Uterus (tissue), 3 donors: ENCODE measurements at regions not wholly inside any gene's neighbourhood (a gene's known extent, or its start where the extent isn't known, plus 50 kb on each side); places are given as distances from the start of the nearest gene placed in this dataset.

Experiments
- DNase-seq, 2 donors: peaks; one replicate each; pipeline ENCODE4 v3.0.0-alpha.2; 2019 to 2020
- H3K27ac ChIP-seq, 2 donors: fragments of 200-600 bp; sonication (generic); 1 replicate in 1 of 2; 2 replicates in 1 of 2; pipeline ENCODE4 v1.5.1; 2016 to 2018
- H3K27me3 ChIP-seq, 2 donors: fragments of 200-600 bp; sonication (generic); one replicate each; pipeline ENCODE4 v1.5.1; 2018 to 2019; ENCODE audit warnings: control low read depth in 1 of 2
- H3K36me3 ChIP-seq, 2 donors: fragments of 200-600 bp; sonication (generic); one replicate each; pipeline ENCODE4 v1.5.1; 2019; ENCODE audit warnings: control low read depth in 1 of 2
- H3K4me1 ChIP-seq, 2 donors: fragments of 200-600 bp; sonication (generic); one replicate each; pipeline ENCODE4 v1.5.1; 2018 to 2019; ENCODE audit warnings: control low read depth in 1 of 2
- H3K4me3 ChIP-seq, 2 donors: fragments of 200-600 bp; sonication (generic); 1 replicate in 1 of 2; 2 replicates in 1 of 2; pipeline ENCODE4 v1.5.1; 2018 to 2019; ENCODE audit warnings: mild to moderate bottlenecking in 1 of 2
- H3K9me3 ChIP-seq, 2 donors: fragments of 200-600 bp; sonication (generic); one replicate each; pipeline ENCODE4 v1.5.1; 2019; ENCODE audit warnings: control low read depth in 1 of 2
- CTCF ChIP-seq, 4 experiments: fragments of 200-600 bp in 2 of 4; fragments of 450-650 bp in 2 of 4; sonication (generic) in 2 of 4; IDR thresholded peaks; one replicate each; pipeline ENCODE4 v1.5.1; 2016 to 2019; ENCODE audit warnings: antibody characterized with exemption in 4 of 4, mild to moderate bottlenecking in 2 of 4, moderate library complexity in 1 of 4
- POLR2A ChIP-seq, 2 donors: fragments of 450-650 bp; IDR thresholded peaks; one replicate each; pipeline ENCODE4 v1.6.1; 2016; ENCODE audit warnings: antibody characterized with exemption in 2 of 2, mild to moderate bottlenecking in 1 of 2, moderate library complexity in 1 of 2
- intact Hi-C: fragments of 100-400 bp; cut with DNase I; formaldehyde crosslinking; loops from one replicate; pipeline ENCODE4 v1.15.1; 2023; ENCODE audit warnings: low total_unique reads
- donor health status: DM: yes; HTN: yes; CAD: no.

GRCh38 chr11:56817661-56818060, 69.2 kb upstream of the OR9G4 start:
- TF ChIP-seq CTCF (IDR thresholded peaks at IDR 0.05), result no peak
- TF ChIP-seq POLR2A (IDR thresholded peaks at IDR 0.05), result no peak
- intact Hi-C loops, result no loop called here
- no peak overlapping the region for H3K27ac ChIP-seq
- H3K9me3 ChIP-seq, result no peaks in the 10 kb centered on the region
- H3K4me1 ChIP-seq, result no peaks in the 10 kb centered on the region
- no peak for DNase-seq
- H3K36me3 ChIP-seq, result no peaks in the 10 kb centered on the region
- H3K27me3 ChIP-seq, result no peaks in the 10 kb centered on the region
- no peak overlapping the region for H3K4me3 ChIP-seq

GRCh38 chr11:56816259-56816658, 67.8 kb upstream of the OR9G4 start:
- TF ChIP-seq CTCF (IDR thresholded peaks at IDR 0.05), result no peak
- no peak for TF ChIP-seq POLR2A (IDR thresholded peaks at IDR 0.05)
- Histone ChIP-seq H3K27me3 (no peaks in the 10 kb centered on the region), H3K9me3 (no peaks in the 10 kb centered on the region), H3K36me3 (no peaks in the 10 kb centered on the region), H3K4me3 (no peak overlapping the region), H3K4me1 (no peaks in the 10 kb centered on the region), H3K27ac (no peak overlapping the region)
- no peak for DNase-seq
- intact Hi-C loops, result no loop called here

GRCh38 chr11:56808326-56808725, 59.8 kb upstream of the OR9G4 start:
- H3K27me3 ChIP-seq, result no peaks in the 10 kb centered on the region
- intact Hi-C loops, result no loop called here
- no peaks in the 10 kb centered on the region for H3K36me3 ChIP-seq
- DNase-seq, result no peak
- H3K9me3 ChIP-seq, result no peaks in the 10 kb centered on the region
- TF ChIP-seq CTCF (IDR thresholded peaks at IDR 0.05) (no peak), POLR2A (IDR thresholded peaks at IDR 0.05) (no peak)
- H3K4me3 ChIP-seq, result no peak overlapping the region
- no peaks in the 10 kb centered on the region for H3K4me1 ChIP-seq
- no peak overlapping the region for H3K27ac ChIP-seq

GRCh38 chr11:56799691-56800210, 51.3 kb upstream of the OR9G4 start:
- Histone ChIP-seq H3K27me3 (no peaks in the 10 kb centered on the region), H3K4me3 (no peak overlapping the region), H3K9me3 (no peaks in the 10 kb centered on the region), H3K4me1 (no peaks in the 10 kb centered on the region), H3K27ac (no peak overlapping the region), H3K36me3 (no peaks in the 10 kb centered on the region)
- intact Hi-C loops, result no loop called here
- no peak for DNase-seq
- TF ChIP-seq CTCF (IDR thresholded peaks at IDR 0.05), result no peak
- TF ChIP-seq POLR2A (IDR thresholded peaks at IDR 0.05), result no peak
